ENCODE measurements at regions not wholly inside any gene's neighbourhood (a gene's known extent, or its start where the extent isn't known, plus 50 kb on each side); places are given as distances from the start of the nearest gene placed in this dataset.

DNA sequence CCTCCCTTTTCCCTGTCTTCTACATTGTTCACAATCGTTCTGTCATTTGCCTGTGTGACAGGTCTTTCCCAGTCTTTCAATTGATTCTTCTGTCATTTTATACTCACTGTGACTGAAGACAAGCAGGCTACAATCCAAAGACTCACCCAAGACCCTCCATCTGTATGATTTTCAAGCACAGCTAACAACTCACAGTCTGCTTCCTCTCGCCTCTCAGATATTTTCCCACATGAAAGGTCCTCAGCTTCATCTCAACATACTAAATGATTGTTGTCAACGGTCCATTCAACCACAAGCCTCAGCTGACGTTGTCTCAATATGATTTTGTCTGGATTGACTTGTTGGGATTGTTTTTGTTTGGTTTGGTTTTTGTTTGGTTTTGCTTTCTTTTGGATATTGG, 346.5 kb downstream of the NFIB start:
- no peak for TF ChIP-seq CTCF (IDR thresholded peaks at IDR 0.05; ENCODE audit: control extremely low read depth, extremely low read depth)
- Histone ChIP-seq H3K4me1 (ENCODE audit: control insufficient read depth in 5 of 5, insufficient read depth in 5 of 5, low read length in 5 of 5) (peaks cover 0 to 24% (median 11%) of the 10 kb centered on the region in 5 donors), H3K36me3 (ENCODE audit: control insufficient read depth in 4 of 4, insufficient read depth in 4 of 4, low read length in 4 of 4) (no peaks in the 10 kb centered on the region), H3K27ac (ENCODE audit: low read depth in 1 of 2, low read length in 1 of 2) (no peak overlapping the region), H3K27me3 (ENCODE audit: control insufficient read depth in 3 of 3, insufficient read depth in 3 of 3, low read length in 2 of 3) (no peaks in the 10 kb centered on the region), H3K9me3 (ENCODE audit: control insufficient read depth in 4 of 4, insufficient read depth in 3 of 4, low read length in 3 of 4) (no peaks in the 10 kb centered on the region), H3K9ac (ENCODE audit: insufficient read depth in 1 of 2, low read length in 2 of 2) (no peak overlapping the region), H3K4me3 (no peak overlapping the region)
- 31 to 49% methylated on average over 4 of the region's 4 CpGs for WGBS, 2 donors
- no peak for ATAC-seq (ENCODE audit: insufficient read depth, low FRiP score)
- peak in 2 of 3 donors; percentile 63 to 68 for DNase-seq

DNA sequence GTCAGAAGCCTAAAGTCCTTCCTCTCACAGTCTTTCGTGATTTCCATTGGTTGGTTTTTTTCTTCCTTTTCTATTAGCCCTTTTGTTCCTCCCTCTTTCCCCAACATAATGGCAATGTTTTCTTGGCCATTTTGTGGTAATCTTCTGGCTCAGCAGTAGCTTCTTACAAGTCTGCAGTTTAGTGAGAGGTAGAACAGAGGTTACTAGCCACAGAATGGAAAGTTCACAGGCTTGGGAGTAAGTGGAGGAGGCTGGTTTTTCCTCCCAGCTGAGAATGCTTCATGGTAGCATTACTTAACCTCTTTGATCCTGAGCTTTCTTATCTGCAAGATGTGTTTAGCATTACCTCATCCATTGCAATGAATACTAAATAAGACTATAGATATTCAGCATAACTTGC, 346.9 kb downstream of the NFIB start:
- no peak for ATAC-seq (ENCODE audit: insufficient read depth, low FRiP score)
- Histone ChIP-seq H3K9ac (ENCODE audit: insufficient read depth in 1 of 2, low read length in 2 of 2) (no peak overlapping the region), H3K4me1 (ENCODE audit: control insufficient read depth in 5 of 5, insufficient read depth in 5 of 5, low read length in 5 of 5) (peaks cover 0 to 24% (median 13%) of the 10 kb centered on the region in 5 donors), H3K27me3 (ENCODE audit: control insufficient read depth in 3 of 3, insufficient read depth in 3 of 3, low read length in 2 of 3) (no peaks in the 10 kb centered on the region), H3K9me3 (ENCODE audit: control insufficient read depth in 4 of 4, insufficient read depth in 3 of 4, low read length in 3 of 4) (no peaks in the 10 kb centered on the region), H3K4me3 (no peak overlapping the region), H3K27ac (ENCODE audit: low read depth in 1 of 2, low read length in 1 of 2) (no peak overlapping the region), H3K36me3 (ENCODE audit: control insufficient read depth in 4 of 4, insufficient read depth in 4 of 4, low read length in 4 of 4) (no peaks in the 10 kb centered on the region)
- 88 to 94% methylated on average over 1 of the region's 1 CpG for WGBS, 2 donors
- no peak for TF ChIP-seq CTCF (IDR thresholded peaks at IDR 0.05; ENCODE audit: control extremely low read depth, extremely low read depth)
- DNase-seq, result no peak

GRCh38 chr9:13963005-13963653, 350.8 kb downstream of the NFIB start:
- 57 to 62% methylated on average over 3 of the region's 3 CpGs for WGBS, 2 donors
- Histone ChIP-seq H3K27ac (ENCODE audit: low read depth in 1 of 2, low read length in 1 of 2) (no peak overlapping the region), H3K27me3 (ENCODE audit: control insufficient read depth in 3 of 3, insufficient read depth in 3 of 3, low read length in 2 of 3) (no peaks in the 10 kb centered on the region), H3K9me3 (ENCODE audit: control insufficient read depth in 4 of 4, insufficient read depth in 3 of 4, low read length in 3 of 4) (peaks cover 0 to 1% (median 0%) of the 10 kb centered on the region in 4 donors), H3K36me3 (ENCODE audit: control insufficient read depth in 4 of 4, insufficient read depth in 4 of 4, low read length in 4 of 4) (no peaks in the 10 kb centered on the region), H3K9ac (ENCODE audit: insufficient read depth in 1 of 2, low read length in 2 of 2) (no peak overlapping the region), H3K4me3 (no peak overlapping the region), H3K4me1 (ENCODE audit: control insufficient read depth in 5 of 5, insufficient read depth in 5 of 5, low read length in 5 of 5) (peaks cover 0 to 22% (median 10%) of the 10 kb centered on the region in 5 donors)
- ATAC-seq (ENCODE audit: insufficient read depth, low FRiP score), result no peak
- no peak for TF ChIP-seq CTCF (IDR thresholded peaks at IDR 0.05; ENCODE audit: control extremely low read depth, extremely low read depth)
- DNase-seq, result no peak

DNA sequence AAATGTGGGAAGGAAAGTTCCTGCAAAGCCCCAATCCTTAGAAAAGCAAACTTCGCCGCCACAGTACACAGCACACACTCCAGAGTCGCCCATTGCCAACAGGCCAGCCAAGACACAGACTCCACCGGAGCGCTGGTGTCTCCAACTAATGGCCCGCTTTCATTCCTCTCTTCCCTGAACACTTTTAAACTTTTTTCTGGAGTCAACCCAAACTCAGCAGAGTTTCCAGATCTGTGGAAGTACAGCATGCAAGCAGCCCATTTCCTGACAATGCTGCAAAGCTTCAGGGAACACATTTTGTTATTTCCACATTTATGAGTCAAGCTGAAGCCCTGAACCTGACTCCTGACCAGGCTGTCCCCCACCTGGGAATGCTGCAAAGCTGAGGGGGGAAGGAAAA, 351.9 kb downstream of the NFIB start:
- no peaks in the 10 kb centered on the region for H3K36me3 ChIP-seq (ENCODE audit: control insufficient read depth in 4 of 4, insufficient read depth in 4 of 4, low read length in 4 of 4)
- peaks cover 0 to 1% (median 0%) of the 10 kb centered on the region in 4 donors for H3K9me3 ChIP-seq (ENCODE audit: control insufficient read depth in 4 of 4, insufficient read depth in 3 of 4, low read length in 3 of 4)
- H3K27me3 ChIP-seq (ENCODE audit: control insufficient read depth in 3 of 3, insufficient read depth in 3 of 3, low read length in 2 of 3), result no peaks in the 10 kb centered on the region
- 83 to 89% methylated on average over 6 of the region's 6 CpGs for WGBS, 2 donors
- DNase-seq, result peak in 2 of 3 donors; percentile 55 to 79
- no peak overlapping the region for H3K27ac ChIP-seq (ENCODE audit: low read depth in 1 of 2, low read length in 1 of 2)
- no peak for TF ChIP-seq CTCF (IDR thresholded peaks at IDR 0.05; ENCODE audit: control extremely low read depth, extremely low read depth)
- no peak overlapping the region for H3K9ac ChIP-seq (ENCODE audit: insufficient read depth in 1 of 2, low read length in 2 of 2)
- H3K4me1 ChIP-seq (ENCODE audit: control insufficient read depth in 5 of 5, insufficient read depth in 5 of 5, low read length in 5 of 5), result peaks cover 0 to 18% (median 10%) of the 10 kb centered on the region in 5 donors
- ATAC-seq (ENCODE audit: insufficient read depth, low FRiP score), result no peak
- H3K4me3 ChIP-seq, result no peak overlapping the region
